ENCODE measurements at regions not wholly inside any gene's neighbourhood (a gene's known extent, or its start where the extent isn't known, plus 50 kb on each side); places are given as distances from the start of the nearest gene placed in this dataset.
A peak's percentile ranks its signal among the peaks of the same experiment; 100 is the strongest.

DNA sequence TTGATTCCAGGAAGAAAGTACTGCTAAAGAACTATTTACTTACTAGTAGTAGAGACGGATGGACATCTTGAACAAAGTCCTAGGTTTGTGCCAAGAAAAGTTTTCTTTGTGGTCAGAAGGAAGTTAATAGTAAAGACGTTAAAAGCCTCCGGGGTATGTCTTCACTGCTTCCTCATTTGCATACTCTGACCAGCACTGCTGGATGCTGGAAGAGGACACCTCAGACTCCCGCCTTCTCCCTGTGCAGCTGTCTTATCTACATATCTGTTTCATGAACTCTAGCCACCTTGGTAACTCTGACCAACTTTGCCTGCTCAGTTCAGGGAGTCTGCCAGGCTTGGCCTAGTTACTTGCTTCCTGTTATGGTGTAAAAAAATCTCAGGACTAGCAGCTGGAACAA lies 1109.1 kb upstream of the MIR17HG start (continued):
- no peak for TF ChIP-seq HNRNPK (IDR thresholded peaks at IDR 0.05; ENCODE audit: low read depth, low read length, poor library complexity, severe bottlenecking)
- no peak for TF ChIP-seq HMG20A (CRISPR knock-in tag; conservative IDR thresholded peaks at IDR 0.05)
- no peak for TF ChIP-seq ESRRB (CRISPR knock-in tag; IDR thresholded peaks at IDR 0.05; ENCODE audit: borderline replicate concordance)
- no peak for TF ChIP-seq ZNF146 (CRISPR knock-in tag; IDR thresholded peaks at IDR 0.05; ENCODE audit: unreplicated experiment)
- TF ChIP-seq NELFE (IDR thresholded peaks at IDR 0.05; ENCODE audit: insufficient read depth, insufficient read length), result peak; percentile 16
- no peak for TF ChIP-seq ZNF12 (CRISPR knock-in tag; IDR thresholded peaks at IDR 0.05)
- no peak for TF ChIP-seq SAFB (IDR thresholded peaks at IDR 0.05; ENCODE audit: borderline replicate concordance, low read depth, low read length)
- TF ChIP-seq ZNF699 (CRISPR knock-in tag; IDR thresholded peaks at IDR 0.05; ENCODE audit: insufficient replicate concordance), result peak; percentile 70
- no peak for TF ChIP-seq NRF1 (conservative IDR thresholded peaks at IDR 0.05 in 1 of 2, IDR thresholded peaks at IDR 0.05 in 1 of 2)

DNA sequence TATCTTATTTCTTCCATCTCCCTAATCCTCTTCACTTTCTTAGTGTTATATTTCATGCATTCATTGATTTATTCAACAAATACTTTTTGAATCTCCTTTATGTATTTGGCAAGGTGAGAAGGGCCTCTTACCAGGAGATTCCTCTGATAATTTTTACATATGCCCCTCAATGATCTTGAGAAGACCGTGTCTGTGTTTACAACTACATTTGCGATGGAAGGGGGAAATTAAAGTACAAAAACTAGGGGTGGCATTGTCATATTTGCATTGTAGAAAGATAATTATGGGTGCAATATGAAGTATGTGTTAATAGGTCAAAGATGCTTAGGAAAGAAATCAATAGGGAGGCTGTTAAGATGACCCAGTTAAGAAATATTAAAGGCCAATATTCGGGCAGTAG lies 1108.4 kb upstream of the MIR17HG start:
- 0% methylated on average over 3 of the region's 3 CpGs for WGBS (ENCODE audit: insufficient coverage, low coverage, missing lambda C conversion rate)
- no peak overlapping the region for H3K4me3 ChIP-seq
- no peak overlapping the region for H3K4me2 ChIP-seq (ENCODE audit: insufficient read depth, low read length)
- DNase-seq (ENCODE audit: extremely low read depth in 1 of 4, low spot score in 3 of 4) (no peak), ATAC-seq (no peak), FAIRE-seq (no peak)
- H2AFZ ChIP-seq (ENCODE audit: low read depth, low read length), result no peak overlapping the region
- H4K20me1 ChIP-seq (replicated peaks; ENCODE audit: control insufficient read depth, insufficient read depth, low read length), result no peaks in the 10 kb centered on the region
- H3K79me2 ChIP-seq (ENCODE audit: control insufficient read depth, insufficient read depth, low read length), result no peaks in the 10 kb centered on the region
- H3K27ac ChIP-seq (ENCODE audit: extremely low read depth, low read depth, low read length), result no peak overlapping the region
- no peaks in the 10 kb centered on the region for H3K4me1 ChIP-seq (replicated peaks in 1 of 2; ENCODE audit: control insufficient read depth in 2 of 2, insufficient read depth in 2 of 2, low read length in 2 of 2)
- peak; percentile 96 for TF ChIP-seq TFAM (CRISPR knock-in tag; conservative IDR thresholded peaks at IDR 0.05)
- TF ChIP-seq, protein P1, sequence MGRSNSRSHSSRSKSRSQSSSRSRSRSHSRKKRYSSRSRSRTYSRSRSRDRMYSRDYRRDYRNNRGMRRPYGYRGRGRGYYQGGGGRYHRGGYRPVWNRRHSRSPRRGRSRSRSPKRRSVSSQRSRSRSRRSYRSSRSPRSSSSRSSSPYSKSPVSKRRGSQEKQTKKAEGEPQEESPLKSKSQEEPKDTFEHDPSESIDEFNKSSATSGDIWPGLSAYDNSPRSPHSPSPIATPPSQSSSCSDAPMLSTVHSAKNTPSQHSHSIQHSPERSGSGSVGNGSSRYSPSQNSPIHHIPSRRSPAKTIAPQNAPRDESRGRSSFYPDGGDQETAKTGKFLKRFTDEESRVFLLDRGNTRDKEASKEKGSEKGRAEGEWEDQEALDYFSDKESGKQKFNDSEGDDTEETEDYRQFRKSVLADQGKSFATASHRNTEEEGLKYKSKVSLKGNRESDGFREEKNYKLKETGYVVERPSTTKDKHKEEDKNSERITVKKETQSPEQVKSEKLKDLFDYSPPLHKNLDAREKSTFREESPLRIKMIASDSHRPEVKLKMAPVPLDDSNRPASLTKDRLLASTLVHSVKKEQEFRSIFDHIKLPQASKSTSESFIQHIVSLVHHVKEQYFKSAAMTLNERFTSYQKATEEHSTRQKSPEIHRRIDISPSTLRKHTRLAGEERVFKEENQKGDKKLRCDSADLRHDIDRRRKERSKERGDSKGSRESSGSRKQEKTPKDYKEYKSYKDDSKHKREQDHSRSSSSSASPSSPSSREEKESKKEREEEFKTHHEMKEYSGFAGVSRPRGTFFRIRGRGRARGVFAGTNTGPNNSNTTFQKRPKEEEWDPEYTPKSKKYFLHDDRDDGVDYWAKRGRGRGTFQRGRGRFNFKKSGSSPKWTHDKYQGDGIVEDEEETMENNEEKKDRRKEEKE (IDR thresholded peaks at IDR 0.05; ENCODE audit: borderline replicate concordance in 1 of 2, control insufficient read depth in 1 of 2, low read depth in 2 of 2, low read length in 1 of 2), result no peak
- no TSS peak for BruUV-seq (replicated peaks)
- H3K36me3 ChIP-seq (ENCODE audit: control insufficient read depth, insufficient read depth, low read length), result no peaks in the 10 kb centered on the region
- ChIA-PET CTCF (ENCODE audit: low intra/inter-chr PET ratio) (no interaction called here), POLR2A (no interaction called here)
- no peaks in the 10 kb centered on the region for H3K9me1 ChIP-seq (ENCODE audit: control insufficient read depth, insufficient read depth, low read length)
- in situ Hi-C loops (cut with MboI), result no loop called here
- intact Hi-C loops (cut with micrococcal nuclease), result no loop called here
- no peaks in the 10 kb centered on the region for H3K27me3 ChIP-seq (ENCODE audit: control insufficient read depth in 2 of 2, insufficient read depth in 2 of 2, low read length in 2 of 2)
- no peaks in the 10 kb centered on the region for H3K9me3 ChIP-seq (replicated peaks; ENCODE audit: control insufficient read depth, insufficient read depth, low read depth, low read length)
- H3K9ac ChIP-seq (ENCODE audit: insufficient read depth in 1 of 2, low read depth in 2 of 2, low read length in 2 of 2), result no peak overlapping the region

All from K562 (cell line).